WTC11 (cell line): ENCODE measurements at regions not wholly inside any gene's neighbourhood (a gene's known extent, or its start where the extent isn't known, plus 50 kb on each side); places are given as distances from the start of the nearest gene placed in this dataset.

Experiments
- CTCF ChIP-seq: fragments of 200-600 bp; IDR thresholded peaks from 2 replicates; pipeline ENCODE4 v1.8.0; 2022; ENCODE audit warnings: antibody characterized with exemption
- E2F4 ChIP-seq: sonication (generic); formaldehyde crosslinking; IDR thresholded peaks from 2 replicates; pipeline ENCODE4 v1.8.1; 2022; ENCODE audit warnings: low read depth, mild to moderate bottlenecking, moderate library complexity, missing genetic modification reagents, borderline replicate concordance
- HMGA2 ChIP-seq: fragments of 250-450 bp; sonication (Bioruptor Pico); IDR thresholded peaks from 2 replicates; pipeline ENCODE4 v1.4.0; 2021; ENCODE audit warnings: mild to moderate bottlenecking, moderate library complexity
- NR2C2 ChIP-seq: sonication (generic); formaldehyde crosslinking; IDR thresholded peaks from 2 replicates; pipeline ENCODE4 v1.8.0; 2022; ENCODE audit warnings: mild to moderate bottlenecking, missing genetic modification reagents
- SMAD3 ChIP-seq: sonication (generic); formaldehyde crosslinking; IDR thresholded peaks from 2 replicates; pipeline ENCODE4 v1.8.0; 2022; ENCODE audit warnings: missing genetic modification reagents, mild to moderate bottlenecking, borderline replicate concordance
- ZNF121 ChIP-seq: sonication (generic); formaldehyde crosslinking; IDR thresholded peaks from 2 replicates; pipeline ENCODE4 v1.8.0; 2023; ENCODE audit warnings: missing genetic modification reagents
- ZNF396 ChIP-seq: fragments of 250-450 bp; sonication (Bioruptor Pico); IDR thresholded peaks from 2 replicates; pipeline ENCODE4 v1.8.0; 2021; ENCODE audit warnings: mild to moderate bottlenecking, moderate library complexity, borderline replicate concordance
- ZNF423 ChIP-seq: fragments of 250-450 bp; sonication (Bioruptor Pico); IDR thresholded peaks from 2 replicates; pipeline ENCODE4 v2.1.2; 2022; ENCODE audit warnings: mild to moderate bottlenecking, moderate library complexity
- TF ChIP-seq, protein P1 (sequence below): sonication (generic); formaldehyde crosslinking; IDR thresholded peaks from 2 replicates; pipeline ENCODE4 v1.8.1; 2023; ENCODE audit warnings: mild to moderate bottlenecking, missing genetic modification reagents, moderate library complexity
- TF ChIP-seq, protein P2 (sequence below): sonication (generic); formaldehyde crosslinking; IDR thresholded peaks from 2 replicates; pipeline ENCODE4 v1.8.1; 2023; ENCODE audit warnings: mild to moderate bottlenecking, missing genetic modification reagents

DNA sequence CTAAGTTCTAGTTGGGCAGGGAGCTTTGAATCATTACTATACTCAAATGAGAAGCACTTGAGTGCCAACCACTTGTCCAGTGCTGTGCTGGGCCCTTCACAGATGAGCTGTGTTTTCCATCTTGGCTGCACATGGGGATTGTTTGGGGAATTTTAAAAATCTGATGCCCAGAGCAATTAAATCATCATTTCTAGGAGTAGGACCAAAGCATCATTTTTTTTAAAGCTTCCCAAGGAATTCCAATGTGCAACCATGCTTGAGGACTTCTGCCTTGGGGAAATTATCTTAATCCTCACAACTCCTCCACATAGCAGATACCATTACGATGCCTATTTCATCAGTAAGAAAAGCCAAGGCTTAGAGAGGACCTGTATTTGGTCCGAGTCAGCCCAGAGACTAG, 131.4 kb downstream of the TMEM174 start:
- no peak for TF ChIP-seq ZNF121 (CRISPR knock-in tag)
- TF ChIP-seq CTCF, result no peak
- TF ChIP-seq, protein P1, sequence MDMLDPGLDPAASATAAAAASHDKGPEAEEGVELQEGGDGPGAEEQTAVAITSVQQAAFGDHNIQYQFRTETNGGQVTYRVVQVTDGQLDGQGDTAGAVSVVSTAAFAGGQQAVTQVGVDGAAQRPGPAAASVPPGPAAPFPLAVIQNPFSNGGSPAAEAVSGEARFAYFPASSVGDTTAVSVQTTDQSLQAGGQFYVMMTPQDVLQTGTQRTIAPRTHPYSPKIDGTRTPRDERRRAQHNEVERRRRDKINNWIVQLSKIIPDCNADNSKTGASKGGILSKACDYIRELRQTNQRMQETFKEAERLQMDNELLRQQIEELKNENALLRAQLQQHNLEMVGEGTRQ, result no peak
- TF ChIP-seq ZNF396, result no peak
- no peak for TF ChIP-seq E2F4 (CRISPR knock-in tag)
- TF ChIP-seq HMGA2 (CRISPR knock-in tag), result no peak
- TF ChIP-seq, protein P2, sequence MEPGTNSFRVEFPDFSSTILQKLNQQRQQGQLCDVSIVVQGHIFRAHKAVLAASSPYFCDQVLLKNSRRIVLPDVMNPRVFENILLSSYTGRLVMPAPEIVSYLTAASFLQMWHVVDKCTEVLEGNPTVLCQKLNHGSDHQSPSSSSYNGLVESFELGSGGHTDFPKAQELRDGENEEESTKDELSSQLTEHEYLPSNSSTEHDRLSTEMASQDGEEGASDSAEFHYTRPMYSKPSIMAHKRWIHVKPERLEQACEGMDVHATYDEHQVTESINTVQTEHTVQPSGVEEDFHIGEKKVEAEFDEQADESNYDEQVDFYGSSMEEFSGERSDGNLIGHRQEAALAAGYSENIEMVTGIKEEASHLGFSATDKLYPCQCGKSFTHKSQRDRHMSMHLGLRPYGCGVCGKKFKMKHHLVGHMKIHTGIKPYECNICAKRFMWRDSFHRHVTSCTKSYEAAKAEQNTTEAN (CRISPR knock-in tag), result no peak
- TF ChIP-seq ZNF423 (CRISPR knock-in tag), result no peak
- no peak for TF ChIP-seq SMAD3 (CRISPR knock-in tag)
- TF ChIP-seq NR2C2 (CRISPR knock-in tag), result no peak
